Activated naive CD8-positive, alpha-beta T cell (primary cell): ENCODE measurements at regions not wholly inside any gene's neighbourhood (a gene's known extent, or its start where the extent isn't known, plus 50 kb on each side); places are given as distances from the start of the nearest gene placed in this dataset.
"Not testable (repeated sequence)": the region's sequence is repeated elsewhere in the genome, so short reads cannot be mapped to it uniquely, and the experiment has no call there.

Source experiments
- H3K27ac Mint-ChIP-seq: one replicate; pipeline ENCODE4 v1.8.0; 2021; ENCODE audit warnings: mixed read lengths
- H3K27me3 Mint-ChIP-seq: one replicate; pipeline ENCODE4 v1.8.0; 2021; ENCODE audit warnings: mixed read lengths
- H3K36me3 Mint-ChIP-seq: one replicate; pipeline ENCODE4 v1.8.0; 2021; ENCODE audit warnings: mixed read lengths
- H3K4me1 Mint-ChIP-seq: one replicate; pipeline ENCODE4 v1.8.0; 2021; ENCODE audit warnings: low read depth, mixed read lengths
- H3K4me3 Mint-ChIP-seq: one replicate; pipeline ENCODE4 v1.8.0; 2021; ENCODE audit warnings: mild to moderate bottlenecking, mixed read lengths
- H3K9me3 Mint-ChIP-seq: one replicate; pipeline ENCODE4 v1.8.0; 2021; ENCODE audit warnings: low read depth, mixed read lengths

- Mint-ChIP-seq H3K4me1 (peaks cover 7% of the 10 kb centered on the region), H3K4me3 (no peak overlapping the region), H3K27ac (no peak overlapping the region), H3K9me3 (peaks cover 4% of the 10 kb centered on the region), H3K27me3 (no peaks in the 10 kb centered on the region), H3K36me3 (no peaks in the 10 kb centered on the region)
Observed at GRCh38 chr21:14742119-14742518, 196.0 kb upstream of the SAMSN1 start.

GRCh38 chr21:14741256-14741655 lies 195.1 kb upstream of the SAMSN1 start:
- no peak overlapping the region for H3K4me3 Mint-ChIP-seq
- H3K27ac Mint-ChIP-seq = no peak overlapping the region
- H3K36me3 Mint-ChIP-seq = no peaks in the 10 kb centered on the region
- no peaks in the 10 kb centered on the region for H3K27me3 Mint-ChIP-seq
- H3K9me3 Mint-ChIP-seq = peaks cover 4% of the 10 kb centered on the region
- H3K4me1 Mint-ChIP-seq = peaks cover 14% of the 10 kb centered on the region

GRCh38 chr21:14740692-14741091 lies 194.6 kb upstream of the SAMSN1 start:
- H3K36me3 Mint-ChIP-seq = no peaks in the 10 kb centered on the region
- no peak overlapping the region for H3K27ac Mint-ChIP-seq
- H3K27me3 Mint-ChIP-seq = no peaks in the 10 kb centered on the region
- peaks cover 19% of the 10 kb centered on the region for H3K4me1 Mint-ChIP-seq
- peaks cover 4% of the 10 kb centered on the region for H3K9me3 Mint-ChIP-seq
- no peak overlapping the region for H3K4me3 Mint-ChIP-seq

GRCh38 chr21:14740116-14740515 lies 194.0 kb upstream of the SAMSN1 start:
- Mint-ChIP-seq H3K4me3 (no peak overlapping the region), H3K36me3 (peaks cover 2% of the 10 kb centered on the region), H3K4me1 (peaks cover 24% of the 10 kb centered on the region), H3K27ac (no peak overlapping the region), H3K9me3 (peaks cover 4% of the 10 kb centered on the region), H3K27me3 (no peaks in the 10 kb centered on the region)

GRCh38 chr21:14739590-14739989 lies 193.5 kb upstream of the SAMSN1 start:
- no peaks in the 10 kb centered on the region for H3K27me3 Mint-ChIP-seq
- peaks cover 4% of the 10 kb centered on the region for H3K9me3 Mint-ChIP-seq
- H3K4me3 Mint-ChIP-seq = no peak overlapping the region
- H3K36me3 Mint-ChIP-seq = peaks cover 2% of the 10 kb centered on the region
- peaks cover 24% of the 10 kb centered on the region for H3K4me1 Mint-ChIP-seq
- no peak overlapping the region for H3K27ac Mint-ChIP-seq

GRCh38 chr21:14738576-14738975 lies 192.5 kb upstream of the SAMSN1 start:
- not testable (repeated sequence) for H3K9me3 Mint-ChIP-seq, H3K27me3 Mint-ChIP-seq, H3K4me3 Mint-ChIP-seq, H3K36me3 Mint-ChIP-seq
- Mint-ChIP-seq H3K4me1 (peaks cover 31% of the 10 kb centered on the region), H3K27ac (peak overlapping the region; percentile 30)

- H3K4me1 Mint-ChIP-seq = peaks cover 31% of the 10 kb centered on the region
- H3K27ac Mint-ChIP-seq = no peak overlapping the region
- no peaks in the 10 kb centered on the region for H3K27me3 Mint-ChIP-seq
- H3K9me3 Mint-ChIP-seq = no peaks in the 10 kb centered on the region
- no peak overlapping the region for H3K4me3 Mint-ChIP-seq
- H3K36me3 Mint-ChIP-seq = peaks cover 2% of the 10 kb centered on the region
Observed at GRCh38 chr21:14737922-14738321, 191.8 kb upstream of the SAMSN1 start.

DNA sequence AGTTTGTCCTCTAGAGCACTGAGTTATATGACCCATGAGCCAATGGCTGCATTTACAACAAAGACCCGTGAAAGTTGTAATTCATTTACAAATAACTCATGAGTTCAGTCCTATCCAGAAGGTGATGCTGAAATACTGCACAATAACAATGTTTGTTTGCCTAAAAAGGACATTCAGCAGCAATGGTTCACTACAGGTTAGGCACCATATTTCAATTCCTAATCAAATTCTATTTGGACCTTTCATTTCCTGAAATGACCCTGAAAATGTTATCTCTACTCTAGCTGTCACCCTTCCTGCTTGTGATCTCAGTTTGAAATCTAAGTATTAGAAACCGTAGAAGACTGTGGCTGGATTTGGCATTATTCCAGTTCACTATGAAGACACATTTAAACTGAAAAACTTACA lies 191.2 kb upstream of the SAMSN1 start:
- H3K27ac Mint-ChIP-seq = peak overlapping the region; percentile 80

GRCh38 chr21:14736672-14737071 lies 190.6 kb upstream of the SAMSN1 start:
- peak overlapping the region; percentile 80 for H3K27ac Mint-ChIP-seq

More for the DNA sequence above, 191.2 kb upstream of the SAMSN1 start:
- Mint-ChIP-seq H3K9me3 (no peaks in the 10 kb centered on the region), H3K36me3 (peaks cover 2% of the 10 kb centered on the region), H3K4me3 (no peak overlapping the region), H3K27me3 (no peaks in the 10 kb centered on the region), H3K4me1 (peaks cover 31% of the 10 kb centered on the region)

DNA sequence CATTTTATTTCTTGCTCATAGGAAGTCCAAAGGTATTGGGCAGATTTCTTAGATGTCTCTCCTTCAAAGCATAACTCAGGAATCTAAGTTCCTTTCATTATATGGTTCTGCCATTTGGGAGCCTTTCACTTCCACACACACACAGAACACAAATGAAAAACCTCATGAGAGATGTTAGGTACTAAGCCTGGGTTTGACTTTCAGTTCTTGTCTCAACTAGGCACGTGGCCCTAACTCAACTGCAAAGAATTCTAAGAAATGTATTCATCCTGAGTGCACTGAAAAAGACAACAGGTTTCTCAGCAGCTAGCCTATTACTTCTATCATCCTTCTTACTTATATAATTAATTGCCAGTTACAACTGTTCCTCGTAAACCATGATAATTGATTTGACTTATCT lies 190.0 kb upstream of the SAMSN1 start:
- H3K4me1 Mint-ChIP-seq = peaks cover 31% of the 10 kb centered on the region
- H3K36me3 Mint-ChIP-seq = peaks cover 2% of the 10 kb centered on the region
- H3K27me3 Mint-ChIP-seq = no peaks in the 10 kb centered on the region
- peak overlapping the region; percentile 11 for H3K4me3 Mint-ChIP-seq
- H3K27ac Mint-ChIP-seq = peak overlapping the region; percentile 80
- H3K9me3 Mint-ChIP-seq = no peaks in the 10 kb centered on the region

More at GRCh38 chr21:14736672-14737071, 190.6 kb upstream of the SAMSN1 start:
- no peaks in the 10 kb centered on the region for H3K27me3 Mint-ChIP-seq
- H3K4me3 Mint-ChIP-seq = no peak overlapping the region
- peaks cover 31% of the 10 kb centered on the region for H3K4me1 Mint-ChIP-seq
- H3K9me3 Mint-ChIP-seq = no peaks in the 10 kb centered on the region
- H3K36me3 Mint-ChIP-seq = peaks cover 2% of the 10 kb centered on the region

DNA sequence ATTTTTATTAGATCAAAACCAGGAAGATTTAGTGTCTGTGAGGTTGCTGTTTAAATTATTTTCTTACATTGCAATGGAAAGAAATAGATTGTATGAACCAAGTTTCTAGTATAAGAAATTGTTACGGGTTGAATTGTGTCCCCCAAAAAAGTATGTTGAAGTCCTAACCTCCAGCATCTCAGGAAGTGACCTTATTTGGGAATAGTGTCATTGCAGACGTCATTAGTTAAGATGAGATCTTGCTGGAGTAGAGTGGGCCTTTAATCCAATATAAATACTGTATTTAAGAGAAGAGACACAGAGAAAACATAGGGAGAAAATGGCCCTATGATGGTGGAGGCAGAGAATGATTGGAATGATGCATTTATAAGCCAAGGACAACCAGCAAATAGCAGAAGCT lies 188.7 kb upstream of the SAMSN1 start:
- no peak overlapping the region for H3K4me3 Mint-ChIP-seq
- peaks cover 31% of the 10 kb centered on the region for H3K4me1 Mint-ChIP-seq
- H3K27ac Mint-ChIP-seq = no peak overlapping the region
- H3K27me3 Mint-ChIP-seq = no peaks in the 10 kb centered on the region
- H3K9me3 Mint-ChIP-seq = no peaks in the 10 kb centered on the region
- H3K36me3 Mint-ChIP-seq = peaks cover 2% of the 10 kb centered on the region

GRCh38 chr21:14734191-14734590 lies 188.1 kb upstream of the SAMSN1 start:
- H3K9me3 Mint-ChIP-seq = no peaks in the 10 kb centered on the region
- peak overlapping the region; percentile 47 for H3K27ac Mint-ChIP-seq
- no peaks in the 10 kb centered on the region for H3K27me3 Mint-ChIP-seq
- no peak overlapping the region for H3K4me3 Mint-ChIP-seq
- H3K4me1 Mint-ChIP-seq = peaks cover 31% of the 10 kb centered on the region
- H3K36me3 Mint-ChIP-seq = peaks cover 2% of the 10 kb centered on the region

DNA sequence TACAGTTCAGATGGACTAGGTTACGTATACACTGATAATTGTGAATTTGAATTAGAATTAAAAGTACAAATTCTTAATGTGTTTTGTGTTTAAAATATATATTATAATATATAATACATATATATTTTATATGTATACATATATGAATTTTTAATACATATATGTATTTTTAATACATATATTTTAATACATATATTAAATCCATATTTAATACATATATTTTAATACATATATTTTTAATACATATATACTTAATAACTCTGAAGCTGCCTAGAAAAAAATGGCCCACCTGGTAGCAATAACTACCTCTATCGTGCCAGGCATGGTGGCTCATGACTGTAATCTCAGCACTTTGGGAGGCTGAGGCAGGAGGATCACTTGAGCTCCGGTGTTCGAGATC lies 179.1 kb upstream of the SAMSN1 start:
- Mint-ChIP-seq H3K4me1 (no peaks in the 10 kb centered on the region), H3K27ac (no peak overlapping the region), H3K9me3 (no peaks in the 10 kb centered on the region), H3K36me3 (no peaks in the 10 kb centered on the region), H3K27me3 (no peaks in the 10 kb centered on the region), H3K4me3 (no peak overlapping the region)

GRCh38 chr21:14722841-14723483 lies 176.8 kb upstream of the SAMSN1 start:
- Mint-ChIP-seq H3K27ac (no peak overlapping the region), H3K27me3 (no peaks in the 10 kb centered on the region), H3K36me3 (no peaks in the 10 kb centered on the region), H3K4me3 (no peak overlapping the region), H3K4me1 (no peaks in the 10 kb centered on the region), H3K9me3 (no peaks in the 10 kb centered on the region)

DNA sequence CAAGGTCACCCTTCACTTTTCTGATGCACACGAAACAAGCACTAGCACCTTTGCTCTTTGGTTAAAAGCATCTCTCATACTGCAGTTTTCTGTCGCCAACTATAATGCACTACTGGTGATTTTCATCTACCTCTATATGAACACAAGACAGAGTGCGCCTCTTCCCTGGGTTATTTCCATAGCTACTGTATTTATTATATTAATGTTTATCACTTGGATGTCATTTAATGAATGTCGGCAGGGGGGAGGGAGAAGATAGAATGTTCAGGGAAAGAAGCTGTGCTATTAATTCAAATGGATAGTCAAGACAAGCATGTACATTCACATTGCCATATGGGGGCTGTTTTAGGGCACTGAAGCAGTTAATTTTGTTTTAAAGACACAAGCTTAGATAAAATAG lies 174.1 kb upstream of the SAMSN1 start:
- no peaks in the 10 kb centered on the region for H3K4me1 Mint-ChIP-seq
- no peaks in the 10 kb centered on the region for H3K27me3 Mint-ChIP-seq
- no peak overlapping the region for H3K4me3 Mint-ChIP-seq
- no peaks in the 10 kb centered on the region for H3K36me3 Mint-ChIP-seq
- no peaks in the 10 kb centered on the region for H3K9me3 Mint-ChIP-seq
- no peak overlapping the region for H3K27ac Mint-ChIP-seq

GRCh38 chr21:14718951-14719350 lies 172.8 kb upstream of the SAMSN1 start:
- no peaks in the 10 kb centered on the region for H3K36me3 Mint-ChIP-seq
- no peaks in the 10 kb centered on the region for H3K27me3 Mint-ChIP-seq
- no peaks in the 10 kb centered on the region for H3K4me1 Mint-ChIP-seq
- peaks cover 1% of the 10 kb centered on the region for H3K9me3 Mint-ChIP-seq
- no peak overlapping the region for H3K27ac Mint-ChIP-seq
- no peak overlapping the region for H3K4me3 Mint-ChIP-seq
